ENCODE measurements at regions not wholly inside any gene's neighbourhood (a gene's known extent, or its start where the extent isn't known, plus 50 kb on each side); places are given as distances from the start of the nearest gene placed in this dataset.
A peak's percentile ranks its signal among the peaks of the same experiment; 100 is the strongest.

DNA sequence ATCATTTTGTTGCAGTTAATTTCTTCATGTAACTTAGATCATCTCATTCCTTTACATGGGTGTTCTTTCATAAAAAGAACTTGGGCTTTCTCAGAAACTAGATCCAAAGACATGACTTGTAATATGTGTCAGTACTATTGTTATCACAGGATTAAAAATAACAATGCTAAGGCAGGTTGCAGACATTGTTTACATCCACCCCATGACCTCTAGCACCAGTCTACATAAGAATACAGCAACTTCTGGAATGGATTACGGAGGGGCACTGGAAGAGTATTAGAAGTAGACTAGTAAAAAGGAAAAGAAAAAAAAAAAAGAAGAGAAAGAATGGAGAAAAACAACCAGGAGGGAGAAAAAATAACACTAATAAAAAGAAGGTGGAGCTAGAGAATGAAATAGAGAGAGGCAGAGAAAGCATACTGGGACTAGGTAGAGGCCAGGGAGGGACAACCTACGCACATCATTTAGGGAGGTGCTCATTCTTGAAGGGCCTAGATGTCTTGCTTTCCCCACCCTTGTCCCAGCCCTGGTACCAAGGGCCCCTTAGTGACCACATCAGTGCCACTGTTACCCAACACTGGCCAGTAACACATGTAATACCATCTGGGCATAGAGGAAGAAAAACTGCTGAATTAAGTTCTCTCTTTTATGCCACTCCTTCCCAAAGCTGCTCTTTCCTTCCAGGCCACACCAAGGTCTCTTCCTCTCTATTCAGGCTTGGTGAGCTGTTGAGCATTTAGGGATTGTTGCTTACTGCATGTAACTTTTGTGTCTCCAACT lies 70.6 kb upstream of the KLF7 start:
- peak; percentile 88 for DNase-seq

DNA sequence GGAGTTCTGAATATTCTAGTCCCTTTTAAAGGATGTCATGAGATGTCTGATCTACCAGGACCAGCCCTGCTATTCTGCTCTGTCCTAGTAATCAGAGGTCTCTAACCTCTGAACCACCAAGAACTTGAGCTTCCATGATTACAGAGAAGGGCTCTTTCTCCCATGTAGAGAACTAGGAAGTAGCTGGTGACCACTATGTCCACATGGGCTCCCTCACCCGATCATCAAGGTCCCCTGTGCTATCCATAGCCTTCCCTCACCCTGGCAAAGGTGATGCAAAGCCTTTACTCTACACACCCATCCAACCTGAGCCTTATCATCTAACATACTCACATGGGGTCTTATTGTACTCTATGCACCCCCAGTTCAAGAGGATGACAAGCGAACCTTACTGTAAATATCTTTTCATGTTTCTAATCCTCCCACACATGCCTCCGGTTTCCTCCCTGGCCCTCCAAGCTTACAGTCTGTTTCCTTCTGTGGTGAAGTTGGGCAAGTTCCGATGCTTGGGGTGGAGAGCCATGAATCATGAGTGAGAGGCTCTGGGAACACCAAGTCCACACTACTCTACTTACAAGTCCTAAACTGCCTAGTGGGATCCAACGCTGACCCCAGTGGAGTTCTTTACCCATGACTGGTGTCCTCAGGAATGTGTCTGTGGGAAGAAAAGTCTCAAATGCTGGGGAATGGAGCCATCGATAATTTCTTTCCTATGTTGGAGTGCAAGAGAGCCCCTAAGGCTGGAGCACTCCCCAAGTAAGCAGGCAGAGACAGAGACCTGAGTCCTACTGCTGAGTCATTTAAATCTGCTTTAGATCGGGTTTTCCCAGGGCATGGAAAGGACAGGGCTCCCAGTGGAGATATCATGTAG lies 73.3 kb upstream of the KLF7 start:
- peak; percentile 95 for DNase-seq

DNA sequence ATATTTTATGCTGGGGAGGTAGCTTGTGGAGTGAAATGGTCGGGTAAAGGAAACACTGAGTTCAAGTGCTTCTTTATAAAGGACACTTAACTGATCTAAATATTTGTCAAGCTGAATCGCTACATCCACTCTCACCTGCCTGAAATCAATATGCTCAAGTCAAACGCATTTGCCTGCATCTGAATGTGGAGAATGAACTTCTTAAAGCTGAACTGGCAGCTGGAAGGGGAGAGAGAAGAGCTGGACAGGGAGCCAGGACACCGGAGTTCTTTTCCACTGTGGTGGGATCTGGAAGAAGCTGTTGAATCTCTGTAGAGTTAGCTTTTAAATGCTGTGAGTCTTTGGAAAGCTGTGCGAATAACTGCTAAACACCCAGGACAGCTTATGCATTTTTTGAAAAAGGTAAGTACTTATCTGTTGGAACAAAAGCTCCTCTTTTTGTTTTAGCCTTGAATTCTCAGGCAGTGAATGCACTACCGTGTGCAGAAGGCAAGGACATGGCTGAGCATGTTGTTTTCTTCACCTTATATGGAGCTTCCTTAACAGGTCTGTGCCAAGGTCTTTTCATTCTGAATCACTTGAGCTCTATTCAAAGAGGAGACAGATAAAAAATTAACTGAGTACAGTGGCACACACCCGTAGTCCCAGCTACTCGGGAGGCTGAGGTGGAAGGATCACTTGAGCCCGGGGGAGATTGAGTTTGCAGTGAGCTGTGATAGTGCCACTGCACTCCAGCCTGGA lies 74.2 kb upstream of the KLF7 start:
- no peak for DNase-seq

DNA sequence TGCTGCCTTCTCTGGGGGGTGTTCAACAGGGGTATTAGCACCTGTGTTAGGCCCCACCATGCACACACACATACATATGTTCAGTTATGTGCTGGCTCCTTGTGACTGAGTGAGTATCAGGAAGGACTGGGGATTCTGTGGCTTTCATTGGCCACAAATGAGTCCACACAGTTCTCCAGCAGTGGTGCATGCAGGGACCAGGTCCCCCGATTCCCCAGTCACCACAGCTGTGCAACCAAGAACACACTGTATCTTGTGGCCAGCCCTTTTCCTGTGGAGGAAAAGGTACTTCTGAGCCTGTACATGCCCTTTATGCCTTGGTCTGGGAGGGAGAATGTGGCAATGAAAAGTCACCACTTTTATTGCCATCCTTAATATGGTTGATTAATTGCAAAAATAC lies 74.9 kb upstream of the KLF7 start:
- DNase-seq, result no peak

DNA sequence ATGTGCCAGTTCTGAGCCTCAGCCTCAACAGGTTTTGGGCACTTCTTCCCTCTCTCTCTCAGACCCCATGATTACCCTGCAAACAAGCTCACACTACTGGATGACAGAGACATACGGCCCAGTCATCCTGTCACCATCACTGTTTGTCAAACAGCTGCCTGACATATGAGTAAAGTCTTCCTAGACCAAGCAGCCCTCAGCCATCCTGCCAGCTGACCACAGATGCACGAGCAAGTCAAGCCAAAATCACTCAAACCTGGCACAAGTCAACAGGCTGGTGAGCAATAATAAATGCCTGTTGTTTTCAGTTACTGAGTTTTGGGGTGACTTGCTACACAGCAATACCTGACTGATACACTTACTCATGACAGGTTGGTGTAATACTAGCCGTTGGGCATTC lies 75.5 kb upstream of the KLF7 start:
- no peak for DNase-seq

DNA sequence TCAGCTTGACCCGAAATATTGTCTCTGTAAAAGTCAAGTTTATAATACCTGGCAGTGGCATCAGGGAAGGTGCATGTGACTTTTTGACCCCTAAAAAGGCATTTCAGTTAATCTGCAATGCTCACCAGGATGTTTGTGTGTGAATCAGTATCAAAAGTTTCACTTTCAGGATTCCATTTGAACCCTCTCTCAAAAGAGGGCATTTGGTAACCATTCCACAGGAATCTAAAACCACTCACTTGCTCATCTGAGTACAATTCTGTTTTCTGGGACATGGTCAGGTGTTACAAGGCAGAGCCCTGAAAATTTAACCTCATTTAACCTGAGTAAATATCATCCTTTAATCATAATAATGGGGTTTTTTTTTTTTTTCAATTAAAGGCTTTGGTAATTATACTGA lies 77.9 kb upstream of the KLF7 start:
- DNase-seq, result no peak

DNA sequence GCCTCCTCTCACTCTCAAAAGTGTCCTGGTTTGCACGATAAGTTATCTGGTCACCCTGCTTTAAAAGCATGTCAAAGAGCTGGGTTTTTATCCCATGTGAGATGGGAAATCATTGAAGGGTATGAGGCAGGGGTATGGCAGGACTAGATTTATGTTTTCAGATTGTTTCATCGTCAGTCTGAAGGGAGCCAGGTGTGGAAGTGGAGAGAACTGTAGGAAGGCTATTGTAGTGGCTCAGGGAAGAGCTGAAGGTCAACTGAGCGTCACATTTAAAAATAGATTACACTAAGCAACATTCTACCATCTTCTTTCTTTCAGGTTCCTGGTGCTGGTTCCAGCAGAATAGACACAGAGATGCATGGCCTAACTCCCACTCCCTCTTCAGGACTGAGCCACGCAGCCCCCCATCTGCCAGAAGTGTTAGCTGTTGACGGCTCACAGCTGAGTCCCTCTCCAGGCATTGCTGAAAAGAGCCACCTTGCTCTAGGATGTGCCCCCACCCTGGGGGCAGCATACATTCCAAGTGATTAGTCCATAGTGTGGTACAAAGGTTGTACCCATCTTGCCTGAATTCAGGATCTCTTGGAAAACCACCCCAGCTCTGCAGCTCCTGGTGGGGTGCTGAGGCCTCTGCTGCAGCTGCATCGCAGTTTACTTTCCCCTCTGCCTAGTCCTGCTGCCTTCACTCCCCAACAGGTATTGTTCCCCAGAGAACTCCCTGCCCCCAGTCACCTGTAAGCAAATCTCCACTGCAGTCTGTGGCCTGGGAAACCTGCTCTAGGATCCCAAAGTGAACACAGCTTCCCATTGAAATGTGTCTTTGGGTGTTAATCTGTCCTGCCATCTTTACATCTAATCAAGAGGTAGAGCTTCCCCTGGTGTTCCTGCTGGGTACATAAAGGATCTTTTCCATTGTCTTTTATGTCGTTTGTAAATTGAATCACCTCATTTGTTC lies 79.5 kb upstream of the KLF7 start:
- no peak for DNase-seq

DNA sequence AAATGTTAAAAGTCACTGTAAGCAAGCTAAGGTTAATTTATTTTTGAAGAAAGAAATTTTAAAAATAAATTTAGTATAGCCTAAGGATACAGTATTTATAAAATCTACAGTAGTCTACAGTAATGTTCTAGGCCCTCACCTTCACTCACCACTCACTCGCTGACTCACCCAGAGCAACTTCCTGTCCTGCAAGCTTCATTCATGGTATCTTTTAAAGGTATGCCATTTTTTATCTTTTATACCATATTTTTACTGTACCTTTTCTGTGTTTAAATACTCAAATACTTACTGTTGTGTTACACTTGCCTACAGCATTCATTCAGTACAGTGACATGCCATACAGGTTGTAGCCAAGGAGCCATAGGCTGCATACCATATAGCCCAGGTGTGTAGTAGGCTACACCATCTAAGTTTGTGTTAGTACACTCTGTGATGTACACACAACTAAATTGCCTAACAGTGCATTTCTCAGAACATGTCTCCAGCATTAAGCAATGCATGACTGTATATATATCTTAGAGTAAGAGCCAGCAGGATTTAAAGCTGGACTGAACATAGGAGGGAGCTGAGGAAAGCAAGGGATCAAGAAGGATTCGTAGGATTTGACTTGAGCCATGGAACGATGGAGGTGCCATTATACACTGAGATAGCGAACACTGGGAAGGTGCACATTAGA lies 83.1 kb upstream of the KLF7 start:
- DNase-seq, result peak; percentile 54

DNA sequence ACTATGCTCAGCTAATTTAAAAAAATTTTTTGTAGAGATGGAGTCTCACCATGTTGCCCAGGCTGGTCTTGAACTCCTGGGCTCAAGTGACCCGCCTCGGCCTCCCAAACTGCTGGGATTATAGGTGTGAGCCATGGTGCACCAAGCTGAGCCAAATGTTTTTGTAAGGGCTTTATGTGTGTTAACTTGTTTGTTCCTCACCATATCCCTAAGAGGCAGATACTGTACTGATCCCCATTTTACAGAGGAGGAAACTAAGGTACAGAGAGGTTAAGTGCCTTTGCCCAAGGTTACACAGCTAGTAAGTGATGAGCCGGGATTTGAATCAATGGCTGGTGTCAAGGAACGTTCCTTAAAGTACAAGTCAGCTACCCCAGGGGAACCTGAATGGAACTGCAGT lies 85.3 kb upstream of the KLF7 start:
- DNase-seq, result no peak

DNA sequence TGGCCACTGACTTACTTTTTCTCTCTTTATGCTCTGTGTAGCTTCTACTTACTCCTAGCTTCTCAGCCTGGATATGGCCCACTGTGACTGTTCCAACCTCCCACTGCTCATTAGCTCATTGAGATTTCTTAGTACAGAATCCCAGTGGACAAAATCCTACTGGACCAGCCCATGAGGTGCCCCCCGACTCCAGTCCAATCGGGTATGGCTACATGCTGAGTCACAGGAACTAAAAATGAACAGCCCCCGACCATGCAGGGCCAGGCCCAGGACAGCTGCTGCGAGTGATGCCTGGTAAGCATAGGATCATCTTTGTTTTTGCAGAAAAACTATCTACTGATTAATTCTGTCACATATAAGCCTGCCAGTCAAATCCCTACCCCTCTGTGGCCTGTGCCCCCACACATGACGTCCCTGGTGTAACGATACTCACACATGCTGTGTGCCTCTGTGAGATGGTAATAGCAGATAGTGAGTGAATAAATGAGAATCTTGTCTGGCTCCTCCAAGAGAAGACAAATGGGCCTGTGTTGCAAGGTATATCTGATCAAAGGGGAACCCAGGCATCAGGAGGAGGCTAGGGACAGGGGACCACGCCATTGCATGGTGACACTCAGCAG lies 85.9 kb upstream of the KLF7 start:
- no peak for DNase-seq

DNA sequence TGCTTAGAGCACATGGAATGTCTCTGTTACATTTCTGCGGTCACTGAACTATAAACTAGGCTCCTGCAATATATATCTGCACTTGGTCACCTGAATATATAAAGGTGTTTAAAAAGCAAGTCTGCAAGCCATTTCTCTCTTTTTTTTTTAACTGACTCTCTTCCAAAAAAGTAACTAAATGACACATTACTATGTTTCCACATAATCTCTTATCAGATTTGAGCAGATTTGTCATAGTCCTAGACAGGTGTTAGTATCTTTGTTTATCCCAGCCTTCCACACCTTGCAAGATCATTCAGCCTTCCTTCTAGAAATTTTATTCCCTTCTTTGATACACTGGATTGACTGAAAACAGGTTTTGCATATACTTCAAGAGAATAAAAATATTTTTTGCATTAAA lies 86.7 kb upstream of the KLF7 start:
- no peak for DNase-seq

DNA sequence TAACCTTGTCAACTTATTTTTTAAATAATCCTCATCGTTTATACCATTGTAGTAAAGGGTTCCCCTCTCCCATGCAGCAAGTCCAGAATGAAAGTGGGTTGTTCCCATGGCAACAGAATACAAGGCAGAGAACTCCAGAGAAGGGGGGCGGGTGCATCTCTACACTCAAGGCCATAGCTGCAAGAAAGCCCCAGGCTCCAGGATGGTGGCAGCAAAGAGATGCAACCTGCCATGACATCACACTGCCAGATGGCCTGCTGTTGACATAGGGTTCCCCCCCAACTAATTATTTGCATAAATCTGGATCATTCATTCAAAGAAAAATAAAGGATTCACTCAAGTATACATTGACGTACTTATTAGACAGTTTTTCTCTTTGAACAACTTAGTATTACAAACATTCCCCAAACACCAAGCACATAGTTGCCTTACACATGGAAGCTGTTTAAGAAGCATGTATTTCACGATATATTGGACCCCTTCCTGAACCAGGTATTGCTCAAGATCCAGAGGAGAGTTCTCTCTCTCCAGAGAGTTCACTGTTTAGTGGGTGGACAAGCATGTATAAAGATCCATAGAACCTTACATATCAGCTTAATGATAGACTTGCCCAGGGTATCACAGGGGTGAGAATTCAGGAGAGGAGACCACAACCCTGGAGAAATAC lies 87.4 kb upstream of the KLF7 start:
- no peak for DNase-seq

DNA sequence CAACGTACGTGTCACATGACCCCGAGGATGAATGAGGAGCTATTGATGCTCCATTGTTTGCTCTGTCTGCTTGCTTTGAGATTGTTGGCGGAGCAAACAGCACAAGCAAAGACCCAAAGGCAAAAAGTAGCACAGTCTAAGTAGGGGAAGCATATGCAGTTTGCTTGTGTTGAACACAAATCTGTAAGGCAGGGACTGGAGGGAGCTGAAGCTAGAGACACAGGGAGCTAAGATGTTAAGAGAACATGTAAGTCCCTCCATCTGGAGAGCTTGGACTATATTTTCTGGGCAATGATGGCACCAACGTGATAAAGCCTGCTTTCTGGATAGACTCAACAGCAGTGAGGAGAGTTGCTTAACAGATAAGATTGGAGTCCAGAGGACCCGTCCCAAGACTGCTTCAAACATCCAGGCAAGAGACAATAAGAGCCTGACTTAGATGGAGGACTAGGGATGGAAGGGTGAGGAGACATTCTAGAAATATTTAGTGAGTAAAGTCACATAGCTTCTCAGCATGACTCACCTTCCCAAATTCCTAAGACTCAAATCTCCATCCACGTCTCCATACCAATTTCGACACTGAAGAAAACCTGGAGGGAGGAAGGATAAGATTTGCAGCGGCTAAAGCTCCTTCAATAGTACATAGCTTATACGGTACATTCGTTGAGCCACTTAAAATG lies 88.1 kb upstream of the KLF7 start:
- DNase-seq, result no peak

DNA sequence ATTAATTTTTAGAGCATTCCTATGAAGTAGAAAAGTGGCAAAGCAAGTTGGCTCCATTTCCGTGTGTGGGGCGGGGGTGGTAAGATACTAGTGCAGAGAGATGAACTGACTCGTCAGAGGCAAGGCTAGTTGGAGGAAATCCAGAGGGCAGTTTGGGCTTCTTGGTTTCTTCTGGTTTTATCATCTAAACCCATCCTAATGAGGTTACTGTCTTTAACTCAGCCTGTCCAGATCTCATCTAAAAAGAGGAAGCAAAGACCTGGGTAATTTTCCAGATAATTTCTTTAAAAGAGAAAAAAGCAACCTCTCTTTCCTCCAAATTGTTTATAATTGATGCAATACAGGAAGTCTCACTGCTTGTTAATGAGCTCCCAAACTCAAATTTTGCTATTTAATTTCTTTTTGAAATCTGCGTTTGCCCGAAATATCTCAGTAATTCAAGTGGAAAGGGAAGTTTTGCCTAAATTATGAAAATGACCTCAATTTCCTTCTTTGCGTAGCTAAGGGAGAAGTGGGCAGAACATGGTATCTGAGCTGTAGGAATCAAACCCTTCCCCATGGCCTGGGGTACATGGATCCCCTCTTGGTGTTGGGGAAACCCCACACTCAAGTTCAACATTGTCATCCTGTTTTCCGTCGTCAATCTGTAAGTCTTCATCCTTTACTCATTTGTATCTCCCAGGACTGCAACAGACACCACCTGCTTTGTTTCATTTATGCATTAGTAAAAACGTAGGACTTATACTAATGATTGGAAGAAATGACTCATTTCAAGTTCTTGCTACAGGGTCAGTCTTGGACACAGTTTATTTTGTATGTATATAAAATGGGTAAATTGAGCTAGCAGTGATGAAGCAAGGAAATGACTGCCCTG lies 89.1 kb upstream of the KLF7 start:
- DNase-seq, result peak; percentile 67

DNA sequence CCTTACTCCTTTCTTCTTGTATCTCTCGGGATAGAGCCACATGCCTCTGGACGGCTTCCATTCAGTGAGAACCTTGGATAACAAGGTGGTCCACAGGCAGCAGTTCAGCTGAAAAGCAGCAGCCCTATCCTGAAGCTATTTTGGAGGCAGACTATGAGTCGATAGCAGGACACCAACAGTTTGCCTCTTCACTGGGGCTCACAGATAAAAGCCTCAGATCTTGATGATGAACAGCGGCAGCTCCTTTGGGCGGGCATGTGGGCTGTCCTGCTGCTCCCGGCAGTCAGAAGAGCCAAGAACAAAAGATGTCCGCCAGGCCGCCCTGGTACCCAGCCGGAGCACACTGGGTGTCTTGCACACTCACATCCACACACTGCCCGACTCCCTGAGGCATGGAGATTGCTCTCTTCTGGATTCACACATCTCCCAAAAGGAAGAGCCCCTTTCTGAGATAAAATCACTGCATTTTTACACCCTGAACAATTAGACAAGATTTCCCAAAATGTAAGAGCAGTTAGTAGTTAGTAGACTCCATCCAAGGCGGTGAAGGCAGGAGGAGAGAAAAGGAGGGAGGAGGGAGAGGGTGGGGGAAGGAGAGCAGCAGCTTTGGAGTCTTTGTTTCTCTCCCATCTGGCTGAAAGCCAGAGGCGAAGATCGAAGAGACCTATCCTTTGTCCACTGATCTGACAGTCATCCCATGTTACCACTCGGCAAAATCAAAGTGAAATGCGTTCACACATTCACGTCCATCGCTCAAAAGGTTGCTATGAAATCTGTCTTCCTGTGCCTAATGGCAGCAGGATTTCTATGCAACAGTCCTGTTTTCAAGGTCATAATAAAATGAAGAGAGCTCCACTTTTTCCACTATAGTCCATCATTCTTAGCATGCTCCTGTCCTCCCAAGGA lies 90.1 kb upstream of the KLF7 start:
- DNase-seq, result no peak

DNA sequence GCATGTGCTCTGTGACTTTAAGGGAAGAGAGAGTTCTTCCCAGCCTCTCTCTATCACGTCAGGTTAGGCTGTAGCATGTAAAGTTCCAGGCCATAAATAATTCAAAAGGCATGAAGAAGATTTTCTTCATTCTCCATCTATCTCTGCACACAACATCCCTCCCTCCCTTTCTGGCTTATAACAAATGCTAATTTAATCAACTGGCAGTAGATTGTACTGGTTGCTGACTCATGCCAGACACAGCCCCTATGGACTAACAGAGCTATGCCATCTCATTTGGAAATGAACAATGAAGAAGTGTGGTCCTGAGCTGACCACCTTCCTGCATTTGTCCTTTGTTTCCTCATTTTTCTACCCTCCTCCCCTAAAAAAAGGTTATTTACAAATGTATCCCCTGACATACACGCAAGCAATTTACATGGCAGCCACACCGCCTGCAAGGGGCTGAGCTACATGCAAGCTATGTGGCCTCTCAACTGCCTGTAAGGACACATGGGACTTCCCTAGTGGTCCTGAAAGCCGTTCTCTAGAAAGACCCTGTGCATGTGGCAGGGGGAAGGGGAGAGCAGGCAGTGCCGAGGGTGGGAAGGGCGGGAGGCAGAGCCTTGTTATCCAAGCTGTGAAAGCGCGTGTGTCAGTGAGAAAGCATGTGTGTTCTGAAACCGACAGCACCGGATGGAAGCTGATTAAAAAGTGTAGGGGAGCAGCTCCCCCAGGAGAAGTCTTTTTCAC lies 90.9 kb upstream of the KLF7 start:
- DNase-seq, result no peak
